HG03103 (cell line): ENCODE measurements at regions not wholly inside any gene's neighbourhood (a gene's known extent, or its start where the extent isn't known, plus 50 kb on each side); places are given as distances from the start of the nearest gene placed in this dataset.
"Not testable (repeated sequence)": the region's sequence is repeated elsewhere in the genome, so short reads cannot be mapped to it uniquely, and the experiment has no call there.

ENCODE experiments used
- ATAC-seq: cut with Tn5 transposase; IDR thresholded peaks from one replicate; pipeline ENCODE4 v1.9.1; 2021; ENCODE audit warnings: low read depth; ENCODE audit not compliant: unreplicated experiment

DNA sequence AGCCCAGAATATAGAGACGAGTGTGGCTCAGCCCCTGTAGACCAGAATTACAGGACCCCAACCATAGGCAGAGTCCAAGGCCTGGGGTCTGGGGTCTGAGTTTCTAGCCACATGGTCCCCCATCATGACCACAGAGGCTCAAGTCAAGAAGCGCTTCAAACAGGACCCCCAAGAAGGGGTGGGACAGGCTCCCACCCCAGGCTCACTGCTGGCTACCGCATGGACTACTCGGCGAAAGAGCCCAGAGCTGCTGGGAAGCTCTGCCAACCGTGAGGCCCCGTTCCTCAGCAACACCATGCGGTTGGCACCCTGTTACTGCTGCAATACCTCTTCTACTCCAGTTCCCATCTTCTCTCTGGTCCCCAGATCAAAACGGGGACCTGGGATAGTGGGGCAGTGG, 254.8 kb downstream of the TEX29 start:
- no peak for ATAC-seq

DNA sequence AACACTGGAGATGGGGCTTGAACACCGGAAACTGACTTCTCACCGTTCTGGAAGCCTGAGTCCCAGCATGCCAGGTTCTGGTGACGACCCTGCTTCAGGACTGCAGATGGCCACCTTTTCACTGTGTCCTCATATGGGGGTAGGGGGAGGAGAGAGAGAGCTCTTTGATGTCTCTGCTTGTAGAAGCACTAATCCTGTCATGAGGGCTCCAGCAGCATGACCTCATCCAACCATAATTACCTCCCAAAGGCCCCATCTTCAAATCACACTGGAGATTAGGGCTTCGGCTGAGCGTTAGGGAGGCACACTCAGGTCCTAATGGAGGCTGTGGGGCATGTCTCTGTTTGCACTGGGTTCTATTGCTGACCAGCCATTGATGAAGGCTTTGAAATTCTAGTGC, 255.3 kb downstream of the TEX29 start:
- ATAC-seq = no peak

GRCh38 chr13:111577208-111577828, 256.9 kb downstream of the TEX29 start:
- no peak for ATAC-seq

- ATAC-seq = no peak
Observed at GRCh38 chr13:111577956-111578605, 257.6 kb downstream of the TEX29 start.

DNA sequence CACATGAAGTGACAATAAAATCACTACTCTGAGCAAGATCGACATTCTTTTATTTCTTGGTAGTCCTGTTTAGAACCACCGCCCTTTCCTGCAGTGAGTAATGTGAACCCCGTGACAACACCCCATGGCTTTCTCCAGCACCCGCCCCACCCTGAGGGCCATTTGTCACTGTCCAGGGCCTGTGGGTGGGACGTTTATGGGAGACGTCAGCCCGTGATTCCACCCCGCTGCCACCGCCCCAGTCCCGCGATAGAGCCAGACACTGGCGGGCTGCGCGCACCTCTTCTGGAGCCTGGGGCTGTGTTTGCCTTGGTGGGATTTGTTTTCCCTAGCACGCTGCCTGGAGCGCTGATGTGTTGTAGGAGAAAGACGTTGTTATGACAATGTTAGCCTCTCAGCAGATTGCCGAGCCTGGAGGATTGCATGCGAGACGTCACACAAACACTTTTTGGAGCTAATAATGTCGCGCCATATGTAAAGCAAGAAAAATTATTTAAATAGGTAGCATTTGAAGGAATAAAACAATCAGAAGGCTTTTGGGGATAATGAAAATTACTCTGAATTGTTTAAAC, 263.7 kb downstream of the TEX29 start:
- ATAC-seq = no peak

- no peak for ATAC-seq
Observed at GRCh38 chr13:111584870-111585269, 264.4 kb downstream of the TEX29 start.

DNA sequence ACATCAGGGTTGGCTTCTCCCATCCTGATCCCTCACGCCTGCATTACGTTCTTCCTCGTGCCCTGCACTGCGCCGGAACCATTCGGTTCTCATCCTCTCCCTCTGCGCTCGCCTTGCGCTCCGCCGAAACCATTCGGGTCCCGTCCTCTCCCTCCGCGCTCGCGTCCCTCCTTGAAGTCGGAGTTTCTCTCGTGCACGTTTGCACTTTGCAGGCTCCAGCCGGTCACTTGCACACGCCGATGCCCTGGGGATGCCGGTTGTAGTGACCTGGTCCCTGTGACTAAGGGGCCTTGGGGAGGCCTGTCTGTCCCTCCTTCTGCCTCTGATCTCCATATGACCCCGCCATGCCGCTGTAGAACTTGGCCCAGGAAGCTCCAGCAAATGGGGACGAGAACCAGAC, 265.8 kb downstream of the TEX29 start:
- ATAC-seq = no peak

- no peak for ATAC-seq
Observed at GRCh38 chr13:111587249-111587648, 266.8 kb downstream of the TEX29 start.

GRCh38 chr13:111589321-111589720, 268.9 kb downstream of the TEX29 start:
- no peak for ATAC-seq

- ATAC-seq = no peak
Observed at GRCh38 chr13:111589992-111590391, 269.6 kb downstream of the TEX29 start.

- ATAC-seq = no peak
Observed at GRCh38 chr13:111590796-111591195, 270.4 kb downstream of the TEX29 start.

- ATAC-seq = not testable (repeated sequence)
Observed at GRCh38 chr13:111593490-111593889, 273.0 kb downstream of the TEX29 start.

DNA sequence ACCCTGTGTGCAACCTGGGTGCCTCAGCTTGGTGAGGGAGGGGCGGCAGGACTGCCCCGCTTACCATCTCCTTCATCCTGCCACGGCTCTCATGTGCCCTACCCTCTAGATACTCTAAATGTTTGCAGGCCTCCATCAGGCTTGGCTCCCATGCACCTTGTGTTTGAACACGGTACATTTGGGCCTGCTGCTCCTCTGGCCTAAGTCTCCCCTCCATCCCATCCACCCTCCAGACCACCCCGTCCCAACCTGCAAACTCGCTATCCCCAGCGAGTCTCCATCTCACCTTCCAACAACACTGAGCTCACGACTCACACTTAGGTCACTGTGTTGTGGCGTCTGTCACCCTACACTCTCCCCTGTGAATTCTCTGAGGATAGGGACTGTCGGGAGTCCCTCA, 274.2 kb downstream of the TEX29 start:
- ATAC-seq = no peak

- ATAC-seq = no peak
Observed at GRCh38 chr13:111595276-111595675, 274.8 kb downstream of the TEX29 start.

DNA sequence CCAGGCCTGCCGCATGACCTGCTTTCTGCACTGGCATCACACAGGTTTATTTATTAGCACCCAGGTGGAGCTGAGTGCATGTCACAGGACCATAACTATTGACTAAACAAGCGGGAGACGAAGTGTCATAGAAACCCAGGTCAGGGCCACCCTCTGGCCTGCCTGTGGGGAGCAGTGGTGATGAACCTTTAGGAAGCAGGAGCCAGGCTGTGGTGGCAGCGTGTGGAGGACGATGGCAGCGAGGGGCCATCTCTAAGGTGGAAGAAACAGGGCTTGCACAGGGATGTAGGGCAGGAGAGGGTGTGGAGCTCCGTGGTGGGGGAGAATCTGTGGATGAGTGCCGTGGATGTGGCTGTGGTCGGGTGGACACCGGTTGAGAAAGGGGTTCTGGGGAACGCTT, 275.3 kb downstream of the TEX29 start:
- ATAC-seq = no peak

DNA sequence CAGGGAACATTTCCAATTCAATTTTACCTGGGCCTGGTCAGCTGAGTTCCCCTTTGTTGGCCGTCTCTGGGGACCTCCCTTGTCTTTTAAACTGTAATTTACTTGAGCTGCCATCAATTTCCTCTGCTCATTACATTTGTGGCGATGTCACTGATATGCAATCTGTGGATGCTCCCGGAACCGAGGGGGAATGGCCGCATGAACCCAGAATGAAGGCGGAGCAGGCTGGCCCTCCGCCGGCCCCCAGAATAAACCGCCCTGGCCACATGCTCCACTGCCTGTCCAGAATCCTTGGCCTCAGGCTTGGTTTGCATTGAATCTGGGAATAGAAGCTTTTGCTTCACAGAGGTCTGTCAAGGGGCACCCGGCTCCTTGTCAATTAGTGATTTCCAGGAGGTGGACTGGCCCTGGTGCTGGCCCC, 276.8 kb downstream of the TEX29 start:
- no peak for ATAC-seq

DNA sequence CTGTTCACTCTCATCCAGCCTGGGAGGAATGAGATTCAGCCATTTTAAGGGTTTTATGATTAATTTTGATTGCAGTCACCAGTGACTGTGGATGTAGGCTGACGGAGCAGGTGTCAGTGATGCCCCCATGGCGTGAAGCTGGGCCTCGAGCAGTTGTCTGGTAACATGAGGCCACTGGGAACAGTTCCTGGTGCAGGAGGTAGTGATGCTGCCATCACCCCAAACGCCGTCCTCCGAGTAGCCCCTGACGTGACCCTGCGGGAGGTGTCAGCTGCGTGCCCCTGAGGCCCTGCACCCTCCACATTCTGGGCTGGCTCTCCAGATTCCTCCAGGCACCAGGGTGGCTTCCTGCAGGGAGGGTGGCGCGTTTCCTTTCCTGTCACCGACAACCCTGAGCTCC, 277.2 kb downstream of the TEX29 start:
- ATAC-seq = no peak

DNA sequence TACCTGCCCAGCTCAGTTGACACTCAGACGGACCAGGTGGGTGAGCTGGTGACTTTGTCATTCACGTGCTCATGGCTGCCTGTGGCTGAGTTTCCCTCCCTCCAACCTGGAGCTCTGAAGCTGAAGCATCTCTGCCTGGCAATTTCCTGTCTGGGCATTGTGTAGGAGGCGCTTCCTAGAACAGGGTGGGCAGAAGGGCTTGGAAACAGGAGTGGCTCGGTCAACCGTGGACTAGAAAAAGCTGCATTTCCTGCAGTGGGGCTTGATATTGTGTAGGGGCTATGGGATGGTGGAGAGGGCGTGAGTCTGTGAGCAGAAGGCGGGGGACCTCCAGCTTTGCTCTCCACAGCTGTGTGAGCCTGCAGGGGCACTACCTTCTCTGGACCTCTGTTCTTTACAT, 278.3 kb downstream of the TEX29 start:
- no peak for ATAC-seq

DNA sequence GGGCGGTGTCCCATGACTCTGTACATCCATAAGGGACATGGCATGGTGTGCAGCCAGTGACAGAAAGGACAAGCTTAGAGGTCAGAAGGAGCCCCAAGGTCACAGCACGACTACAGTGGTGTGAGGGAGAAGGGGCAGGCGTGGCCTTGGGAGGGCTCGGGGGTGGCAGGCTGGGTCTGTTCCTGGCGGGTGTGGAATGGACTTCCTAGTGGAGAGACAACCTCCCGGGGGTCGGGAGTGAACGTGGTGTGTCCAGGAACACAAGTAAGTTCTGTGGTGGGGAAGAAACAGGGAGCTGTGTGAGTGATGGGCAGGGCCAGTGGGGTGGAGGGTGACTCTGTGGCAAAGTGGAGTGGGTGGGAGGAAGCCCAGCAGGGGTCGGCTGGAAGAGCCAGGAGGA, 279.3 kb downstream of the TEX29 start:
- no peak for ATAC-seq

GRCh38 chr13:111602874-111603273, 282.4 kb downstream of the TEX29 start:
- no peak for ATAC-seq

DNA sequence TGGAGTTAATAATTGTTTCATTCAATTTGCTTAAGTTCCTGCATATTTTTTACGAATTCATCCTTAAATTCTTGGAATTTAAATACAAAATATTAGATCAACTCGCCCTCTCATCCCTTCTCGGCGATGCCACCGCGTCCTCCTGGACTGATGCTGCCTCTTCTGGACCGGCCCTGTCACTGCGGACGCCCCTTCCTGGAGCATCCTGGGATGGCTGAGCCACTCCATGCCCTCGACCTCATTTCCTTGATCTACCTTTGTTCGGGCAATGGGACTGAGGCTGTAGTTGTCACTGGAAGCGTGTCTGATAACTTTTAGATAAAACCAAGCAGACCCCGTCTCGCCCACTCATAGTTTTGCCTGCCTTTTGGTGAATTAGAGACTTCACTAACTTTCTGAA, 283.7 kb downstream of the TEX29 start:
- ATAC-seq = no peak

DNA sequence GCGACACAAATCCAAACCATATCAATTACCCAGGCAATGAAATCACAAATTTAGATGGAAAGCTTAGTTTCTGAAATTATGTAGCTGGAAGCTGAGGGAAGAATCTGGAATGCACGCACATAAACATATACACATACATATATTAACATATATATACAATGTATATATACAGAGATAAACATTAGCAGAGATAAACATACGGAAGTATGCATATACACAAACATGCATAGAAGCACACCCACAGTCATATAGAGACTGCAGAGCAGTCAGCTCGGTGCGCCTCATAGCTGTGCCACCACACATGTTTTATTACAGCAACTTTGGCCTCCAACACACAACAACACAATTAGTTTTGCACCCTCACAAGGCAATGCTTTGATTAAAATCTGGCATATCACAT, 288.1 kb downstream of the TEX29 start:
- ATAC-seq = no peak
